Fibroblast of gingiva (primary cell): ENCODE measurements at regions not wholly inside any gene's neighbourhood (a gene's known extent, or its start where the extent isn't known, plus 50 kb on each side); places are given as distances from the start of the nearest gene placed in this dataset.
"Not testable (repeated sequence)": the region's sequence is repeated elsewhere in the genome, so short reads cannot be mapped to it uniquely, and the experiment has no call there.

ENCODE experiments used
- DNase-seq: peaks from one replicate; pipeline ENCODE4 v3.0.0-alpha.2; 2011; ENCODE audit warnings: low read depth

DNA sequence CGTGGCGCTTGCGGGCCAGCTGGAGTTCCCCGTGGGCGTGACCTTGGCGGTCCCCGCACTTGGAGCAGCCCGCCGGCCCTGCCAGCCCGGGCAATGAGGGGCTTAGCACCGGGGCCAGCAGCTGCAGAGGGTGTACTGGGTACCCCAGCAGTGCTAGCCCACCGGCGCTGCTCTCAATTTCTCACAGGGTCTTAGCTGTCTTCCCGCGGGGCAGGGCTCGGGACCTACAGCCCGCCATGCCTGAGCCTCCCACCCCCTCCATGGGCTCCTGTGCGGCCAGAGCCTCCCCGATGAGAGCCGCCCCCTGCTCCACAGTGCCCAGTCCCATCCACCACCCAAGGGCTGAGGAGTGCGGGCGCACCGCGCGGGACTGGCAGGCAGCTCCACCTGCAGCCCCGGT, 94.0 kb upstream of the NIPBL start:
- DNase-seq = not testable (repeated sequence)

DNA sequence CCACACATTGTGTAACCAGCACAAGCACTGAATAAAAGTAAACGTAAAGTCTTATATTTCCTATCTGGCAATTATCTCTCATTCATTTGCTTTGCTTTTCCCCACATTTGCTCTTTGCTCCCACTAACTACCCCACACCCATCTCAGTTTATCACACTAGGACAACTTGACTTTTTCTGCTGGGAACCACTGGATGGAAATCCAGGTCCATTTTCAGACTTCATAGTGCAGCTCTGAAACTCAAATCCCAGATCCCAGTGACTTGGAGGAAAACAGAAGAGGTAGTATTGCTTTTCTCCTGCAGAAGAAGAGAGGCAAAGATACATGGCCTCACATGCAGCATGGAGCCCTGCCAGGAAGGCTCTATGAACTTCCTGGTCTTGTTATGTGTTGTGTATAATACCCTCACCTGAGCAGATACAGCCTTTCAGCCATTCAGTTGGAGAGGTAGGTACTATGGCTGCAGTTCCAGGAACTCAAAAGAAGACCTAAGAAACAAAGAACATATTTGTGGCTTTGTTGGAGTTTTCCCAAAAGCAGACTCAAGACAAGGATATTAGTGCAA, 90.0 kb upstream of the NIPBL start:
- no peak for DNase-seq

DNA sequence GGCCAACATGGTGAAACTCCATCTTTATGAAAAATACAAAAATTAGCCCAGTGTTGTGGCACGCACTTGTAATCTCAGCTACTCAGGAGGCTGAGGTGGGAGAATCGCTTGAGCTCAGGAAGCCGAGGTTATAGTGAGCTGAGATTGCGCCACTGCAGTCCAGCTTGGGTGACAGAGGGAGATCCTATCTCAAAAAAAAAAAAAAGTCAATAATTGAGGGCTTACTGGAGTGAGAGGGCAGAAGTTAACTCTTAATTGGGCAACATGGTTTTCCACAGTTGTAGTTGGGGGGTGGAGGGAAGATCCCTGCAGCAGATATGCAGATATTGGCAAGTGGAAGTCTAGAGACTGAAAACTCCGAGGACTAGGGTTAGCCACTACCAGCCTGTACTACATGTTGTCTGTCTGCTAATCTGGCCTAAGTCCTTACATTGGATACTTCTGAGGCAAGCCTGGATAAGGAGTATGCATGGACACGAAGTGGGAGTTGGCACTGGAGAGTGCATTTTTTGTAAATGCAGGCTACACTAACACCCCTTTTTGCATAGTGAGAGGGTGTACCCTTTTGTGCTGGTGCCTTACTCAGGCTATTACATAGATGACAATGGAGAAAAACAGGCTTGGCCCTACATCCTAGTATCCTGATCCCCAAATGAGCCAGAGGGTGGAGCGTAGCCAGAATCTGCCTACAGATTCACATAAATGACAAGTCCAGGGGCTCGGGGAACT, 89.0 kb upstream of the NIPBL start:
- DNase-seq = no peak

DNA sequence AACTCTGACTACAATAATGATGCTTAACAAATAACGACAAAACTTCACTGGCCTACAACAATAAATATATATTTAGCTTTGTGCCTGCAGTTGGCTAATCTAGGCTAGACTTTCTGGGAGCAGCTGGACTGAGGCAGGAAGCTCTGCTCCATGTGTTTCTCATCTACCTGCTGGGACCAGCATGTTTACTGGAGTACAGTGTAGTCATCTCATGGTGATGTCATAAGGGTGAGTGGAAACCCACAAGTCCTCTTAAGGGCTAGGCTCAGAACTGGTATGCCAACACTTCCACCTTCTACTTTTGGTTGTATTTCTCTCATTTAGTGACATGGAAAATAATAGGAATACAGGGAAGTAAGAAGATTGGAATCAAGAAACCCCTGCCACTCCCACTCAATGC, 85.7 kb upstream of the NIPBL start:
- no peak for DNase-seq

DNA sequence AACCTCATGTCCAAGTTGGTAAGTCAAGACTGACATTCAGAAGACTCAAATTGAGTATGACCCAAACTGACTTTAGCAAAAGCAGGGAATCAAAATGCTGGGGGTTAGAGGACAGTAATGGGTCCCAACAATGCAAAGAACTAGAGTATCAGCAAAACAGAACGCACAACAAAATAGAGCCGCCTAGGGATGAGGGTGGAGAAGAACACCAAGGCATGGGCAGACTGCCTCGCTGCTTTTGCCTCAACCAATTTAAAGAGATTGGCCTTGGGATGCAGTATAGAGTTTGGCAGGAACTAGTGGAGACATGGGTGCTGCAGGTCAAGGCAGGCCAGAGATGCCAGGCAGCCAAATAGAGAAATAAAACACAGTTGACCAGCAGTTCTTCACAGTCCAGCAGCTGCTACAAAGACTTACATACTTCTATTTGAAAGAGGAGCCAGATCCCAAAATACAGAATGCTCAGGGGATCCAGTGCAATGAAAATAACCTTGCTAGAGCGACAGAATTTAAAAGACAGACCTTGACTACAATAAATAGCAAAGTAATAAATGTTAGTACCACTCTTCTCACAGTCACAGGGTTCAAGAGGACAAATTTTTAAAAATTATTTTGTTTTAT, 83.9 kb upstream of the NIPBL start:
- no peak for DNase-seq

DNA sequence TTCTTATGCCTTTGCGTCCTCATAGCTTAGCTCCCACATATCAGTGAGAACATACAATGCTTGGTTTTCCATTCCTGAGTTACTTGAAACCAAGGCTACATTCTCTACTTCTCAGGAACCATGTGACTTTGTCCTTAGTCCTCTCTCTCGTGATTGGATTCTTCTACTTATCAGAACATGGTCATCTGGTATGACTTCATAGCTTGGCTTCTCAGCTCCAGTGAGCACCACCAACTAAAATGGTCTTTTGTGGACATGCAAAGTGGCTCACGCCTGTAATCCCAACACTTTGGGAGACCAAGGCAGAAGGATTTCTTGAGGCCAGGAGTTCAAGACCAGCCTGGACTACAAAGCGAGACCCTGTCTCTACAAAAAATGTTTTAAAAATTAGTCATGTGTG, 81.2 kb upstream of the NIPBL start:
- DNase-seq = no peak

DNA sequence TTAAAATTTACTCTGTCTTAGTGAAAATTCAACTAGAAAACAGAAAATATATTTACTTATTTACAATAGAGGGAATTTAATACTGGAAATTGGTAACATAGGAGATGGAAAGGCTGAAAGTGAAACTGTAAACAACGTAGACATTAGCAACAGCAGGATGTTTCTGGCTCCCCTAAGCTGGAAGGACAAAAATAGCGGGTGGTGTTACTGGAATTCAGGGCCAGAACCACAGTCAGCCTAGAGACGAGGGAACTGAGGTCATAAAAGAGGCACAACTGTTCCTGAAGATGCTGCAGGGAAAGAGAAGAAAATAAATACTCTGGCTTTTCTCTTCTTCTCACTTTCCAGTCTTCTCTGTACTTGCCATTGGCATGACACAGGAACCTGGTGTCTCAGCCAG, 80.4 kb upstream of the NIPBL start:
- no peak for DNase-seq

DNA sequence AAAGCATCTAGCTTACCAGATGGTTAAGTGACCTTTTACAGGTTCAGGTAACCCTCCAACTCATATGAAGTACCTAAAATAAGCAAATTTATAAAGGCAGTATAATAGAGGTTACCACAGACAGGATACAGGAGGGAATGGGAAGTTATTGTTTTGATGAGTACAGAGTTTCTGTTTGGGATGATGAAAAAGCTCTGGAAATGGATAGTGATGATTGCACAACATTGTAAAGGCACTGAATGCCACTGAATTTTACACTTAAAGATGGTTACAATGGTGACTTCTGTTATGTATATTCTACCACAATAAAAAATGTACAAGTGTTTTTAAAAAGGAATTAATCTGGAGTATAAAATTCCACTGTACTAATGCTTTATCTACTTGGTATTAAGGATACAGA, 75.0 kb upstream of the NIPBL start:
- DNase-seq = no peak

DNA sequence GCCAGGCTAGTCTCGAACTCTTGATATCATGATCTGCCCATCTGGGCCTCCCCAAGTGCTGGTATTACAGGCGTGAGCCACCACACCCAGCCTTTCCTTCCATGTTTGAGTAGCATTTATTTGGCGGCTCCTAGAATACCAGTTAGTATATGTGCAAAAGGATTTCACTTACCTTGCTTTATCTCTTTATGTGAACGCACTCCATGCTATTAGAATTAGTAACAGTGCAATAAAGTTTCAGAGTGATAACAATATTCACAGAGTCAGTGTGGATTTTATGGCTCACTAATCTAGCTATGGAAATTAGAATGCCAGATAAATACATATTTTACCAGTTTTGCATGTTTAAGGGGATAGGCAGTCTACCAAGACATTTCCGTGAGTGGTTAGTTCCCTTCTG, 74.4 kb upstream of the NIPBL start:
- no peak for DNase-seq

DNA sequence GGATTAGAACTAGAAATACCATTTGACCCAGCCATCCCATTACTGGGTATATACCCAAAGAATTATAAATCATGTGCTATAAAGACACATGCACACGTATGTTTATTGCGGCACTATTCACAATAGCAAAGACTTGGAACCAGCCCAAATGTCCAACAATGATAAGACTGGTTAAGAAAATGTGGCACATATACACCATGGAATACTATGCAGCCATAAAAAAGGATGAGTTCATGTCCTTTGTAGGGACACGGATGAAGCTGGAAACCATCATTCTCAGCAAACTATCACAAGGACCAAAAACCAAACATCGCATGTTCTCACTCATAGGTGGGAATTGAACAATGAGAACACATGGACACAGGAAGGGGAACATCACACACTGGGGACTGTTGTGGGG, 63.3 kb upstream of the NIPBL start:
- not testable (repeated sequence) for DNase-seq

DNA sequence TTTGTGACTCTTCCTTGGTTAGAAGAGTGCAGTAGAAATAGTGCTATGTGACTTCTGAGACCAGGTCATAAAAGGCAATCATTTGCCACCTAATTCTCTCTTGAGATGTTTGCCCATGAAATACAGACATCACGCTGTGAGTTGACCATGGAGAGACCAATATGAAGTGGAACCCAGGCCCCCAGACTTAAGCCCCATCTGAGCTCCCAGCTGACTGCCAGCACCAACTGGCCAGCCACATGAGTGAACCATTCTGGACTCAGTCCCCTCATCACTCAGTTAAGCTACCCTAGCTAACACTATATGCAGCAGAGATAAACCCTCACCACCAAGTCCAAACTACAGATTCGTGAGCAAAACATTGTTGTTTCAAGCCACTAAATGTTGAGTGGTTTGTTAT, 60.7 kb upstream of the NIPBL start:
- DNase-seq = no peak

DNA sequence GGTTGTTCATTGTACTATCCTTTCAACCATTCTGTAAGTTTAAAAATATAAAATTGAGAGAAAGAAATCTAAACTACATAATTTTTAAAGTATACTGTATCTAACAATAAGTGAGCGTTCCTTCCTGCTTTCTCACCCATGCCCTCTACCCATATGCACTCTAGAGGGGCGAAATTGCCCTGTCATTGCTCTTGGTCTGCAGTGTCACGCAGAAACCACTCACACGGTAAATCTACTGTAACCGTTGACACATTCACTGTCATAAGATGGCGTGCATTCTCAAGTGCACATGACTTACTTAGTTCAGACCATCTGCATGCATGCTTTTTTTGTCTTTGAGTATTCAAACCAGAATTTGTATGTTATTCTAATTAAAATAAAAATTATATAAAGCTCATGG, 55.7 kb upstream of the NIPBL start:
- no peak for DNase-seq

DNA sequence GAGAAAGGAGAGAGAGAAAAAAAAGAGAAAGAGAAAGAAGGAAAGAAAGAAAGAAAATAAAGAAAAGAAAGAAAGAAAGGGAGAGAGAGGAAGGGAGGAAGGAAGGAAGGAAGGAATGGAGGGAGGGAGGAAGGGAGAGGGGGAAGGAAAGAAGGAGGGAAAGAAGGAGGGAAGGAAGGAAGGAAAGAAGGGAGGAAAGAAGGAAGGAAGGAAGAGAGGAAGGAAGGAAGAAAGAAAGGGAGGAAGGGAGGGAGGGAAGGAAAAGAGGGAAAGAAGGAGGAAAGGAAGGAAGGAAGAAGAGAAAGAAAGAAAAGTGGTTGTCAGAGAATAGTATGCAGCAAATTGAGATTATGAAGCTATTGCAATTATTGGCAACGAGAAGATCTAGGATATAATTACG, 49.9 kb upstream of the NIPBL start:
- no peak for DNase-seq
